HAP-1 (cell line): ENCODE measurements at regions not wholly inside any gene's neighbourhood (a gene's known extent, or its start where the extent isn't known, plus 50 kb on each side); places are given as distances from the start of the nearest gene placed in this dataset.
"Not testable (repeated sequence)": the region's sequence is repeated elsewhere in the genome, so short reads cannot be mapped to it uniquely, and the experiment has no call there.

Experiments used
- DNase-seq, 2 experiments: peaks; one replicate each; pipeline ENCODE4 v3.0.0-alpha.2; 2016 to 2020; ENCODE audit warnings: low spot score in 2 of 2
- H3K27me3 ChIP-seq: fragments of 250-450 bp; sonication (Bioruptor Pico); 2 replicates; pipeline ENCODE4 v1.5.1; 2020; ENCODE audit warnings: low read depth, mild to moderate bottlenecking, moderate library complexity
- H3K36me3 ChIP-seq: fragments of 250-450 bp; sonication (Bioruptor Pico); replicated peaks from 2 replicates; pipeline ENCODE4 v1.5.1; 2020; ENCODE audit warnings: mild to moderate bottlenecking
- H3K4me1 ChIP-seq: fragments of 250-450 bp; sonication (Bioruptor Pico); 2 replicates; pipeline ENCODE4 v1.5.1; 2020; ENCODE audit warnings: mild to moderate bottlenecking
- H3K4me3 ChIP-seq: fragments of 250-450 bp; sonication (Bioruptor Pico); 2 replicates; pipeline ENCODE4 v1.5.1; 2020; ENCODE audit warnings: mild to moderate bottlenecking, moderate library complexity
- H3K9me3 ChIP-seq: fragments of 250-450 bp; sonication (Bioruptor Pico); 2 replicates; pipeline ENCODE4 v1.5.1; 2020; ENCODE audit warnings: mild to moderate bottlenecking, moderate library complexity
- in situ Hi-C: fragments of 300-500 bp; cut with MboI; formaldehyde crosslinking; loops from 3 replicates; pipeline ENCODE4 v1.14.3; 2020; ENCODE audit warnings: low sequenced_read_pairs, inconsistent platforms, mixed read lengths

GRCh38 chr20:54342258-54342920 is 133.0 kb upstream of the DOK5 start:
- no peaks in the 10 kb centered on the region for H3K27me3 ChIP-seq
- H3K9me3 ChIP-seq: no peaks in the 10 kb centered on the region
- no peaks in the 10 kb centered on the region for H3K4me1 ChIP-seq
- in situ Hi-C loops: no loop called here
- no peaks in the 10 kb centered on the region for H3K36me3 ChIP-seq
- no peak overlapping the region for H3K4me3 ChIP-seq
- DNase-seq: no peak

GRCh38 chr20:54343099-54343498 is 132.3 kb upstream of the DOK5 start:
- Histone ChIP-seq H3K9me3 (no peaks in the 10 kb centered on the region), H3K4me3 (no peak overlapping the region), H3K36me3 (no peaks in the 10 kb centered on the region), H3K4me1 (no peaks in the 10 kb centered on the region), H3K27me3 (no peaks in the 10 kb centered on the region)
- in situ Hi-C loops: no loop called here
- no peak for DNase-seq

- no peaks in the 10 kb centered on the region for H3K9me3 ChIP-seq
Measured at GRCh38 chr20:54343634-54344033, 131.8 kb upstream of the DOK5 start.

GRCh38 chr20:54344832-54345231 is 130.6 kb upstream of the DOK5 start:
- DNase-seq: no peak
- in situ Hi-C loops: no loop called here
- Histone ChIP-seq H3K36me3 (no peaks in the 10 kb centered on the region), H3K4me1 (no peaks in the 10 kb centered on the region), H3K9me3 (no peaks in the 10 kb centered on the region), H3K4me3 (no peak overlapping the region), H3K27me3 (no peaks in the 10 kb centered on the region)

More at GRCh38 chr20:54343634-54344033, 131.8 kb upstream of the DOK5 start:
- in situ Hi-C loops: no loop called here
- H3K4me3 ChIP-seq: no peak overlapping the region
- no peaks in the 10 kb centered on the region for H3K36me3 ChIP-seq
- H3K4me1 ChIP-seq: no peaks in the 10 kb centered on the region
- no peak for DNase-seq
- H3K27me3 ChIP-seq: no peaks in the 10 kb centered on the region

- H3K4me3 ChIP-seq: no peak overlapping the region
- no peaks in the 10 kb centered on the region for H3K4me1 ChIP-seq
- H3K27me3 ChIP-seq: no peaks in the 10 kb centered on the region
- no peaks in the 10 kb centered on the region for H3K9me3 ChIP-seq
- H3K36me3 ChIP-seq: no peaks in the 10 kb centered on the region
- no peak for DNase-seq
- in situ Hi-C loops: no loop called here
Measured at GRCh38 chr20:54345301-54345724, 130.1 kb upstream of the DOK5 start.

- no peaks in the 10 kb centered on the region for H3K36me3 ChIP-seq
- H3K4me3 ChIP-seq: no peak overlapping the region
- no peaks in the 10 kb centered on the region for H3K27me3 ChIP-seq
- no peak for DNase-seq
- in situ Hi-C loops: no loop called here
- H3K9me3 ChIP-seq: no peaks in the 10 kb centered on the region
- no peaks in the 10 kb centered on the region for H3K4me1 ChIP-seq
Measured at GRCh38 chr20:54345821-54346220, 129.6 kb upstream of the DOK5 start.

- in situ Hi-C loops: no loop called here
- Histone ChIP-seq H3K4me1 (no peaks in the 10 kb centered on the region), H3K36me3 (no peaks in the 10 kb centered on the region), H3K27me3 (no peaks in the 10 kb centered on the region), H3K9me3 (no peaks in the 10 kb centered on the region), H3K4me3 (no peak overlapping the region)
- no peak for DNase-seq
Measured at GRCh38 chr20:54346276-54346675, 129.1 kb upstream of the DOK5 start.

- Histone ChIP-seq H3K4me1 (no peaks in the 10 kb centered on the region), H3K27me3 (no peaks in the 10 kb centered on the region), H3K9me3 (no peaks in the 10 kb centered on the region), H3K36me3 (no peaks in the 10 kb centered on the region), H3K4me3 (no peak overlapping the region)
- in situ Hi-C loops: no loop called here
- no peak for DNase-seq
Measured at GRCh38 chr20:54347166-54347833, 128.1 kb upstream of the DOK5 start.

GRCh38 chr20:54350415-54350814 is 125.0 kb upstream of the DOK5 start:
- in situ Hi-C loops: no loop called here
- DNase-seq: no peak
- Histone ChIP-seq H3K27me3 (no peaks in the 10 kb centered on the region), H3K4me3 (no peak overlapping the region), H3K9me3 (no peaks in the 10 kb centered on the region), H3K4me1 (no peaks in the 10 kb centered on the region), H3K36me3 (no peaks in the 10 kb centered on the region)

- Histone ChIP-seq H3K36me3 (no peaks in the 10 kb centered on the region), H3K4me3 (no peak overlapping the region), H3K4me1 (no peaks in the 10 kb centered on the region), H3K9me3 (no peaks in the 10 kb centered on the region), H3K27me3 (no peaks in the 10 kb centered on the region)
- in situ Hi-C loops: no loop called here
- no peak for DNase-seq
Measured at GRCh38 chr20:54351371-54352136, 123.8 kb upstream of the DOK5 start.

GRCh38 chr20:54352541-54352940 is 122.9 kb upstream of the DOK5 start:
- H3K4me1 ChIP-seq, H3K27me3 ChIP-seq, H3K9me3 ChIP-seq, H3K36me3 ChIP-seq, DNase-seq, in situ Hi-C loops, H3K4me3 ChIP-seq: not testable (repeated sequence)

GRCh38 chr20:54353292-54353691 is 122.1 kb upstream of the DOK5 start:
- DNase-seq: no peak
- no peaks in the 10 kb centered on the region for H3K27me3 ChIP-seq
- no peaks in the 10 kb centered on the region for H3K4me1 ChIP-seq
- H3K4me3 ChIP-seq: no peak overlapping the region
- in situ Hi-C loops: no loop called here
- no peaks in the 10 kb centered on the region for H3K36me3 ChIP-seq
- no peaks in the 10 kb centered on the region for H3K9me3 ChIP-seq

- Histone ChIP-seq H3K36me3 (no peaks in the 10 kb centered on the region), H3K27me3 (no peaks in the 10 kb centered on the region), H3K4me1 (peaks cover under 1% of the 10 kb centered on the region; the same call in 1 of the 2 replicates), H3K4me3 (no peak overlapping the region), H3K9me3 (no peaks in the 10 kb centered on the region)
- in situ Hi-C loops: no loop called here
- no peak for DNase-seq
Measured at GRCh38 chr20:54355631-54356280, 119.6 kb upstream of the DOK5 start.

- no peak overlapping the region for H3K4me3 ChIP-seq
- no peak for DNase-seq
- in situ Hi-C loops: no loop called here
- H3K36me3 ChIP-seq: no peaks in the 10 kb centered on the region
- peaks cover 4% of the 10 kb centered on the region for H3K4me1 ChIP-seq
- no peaks in the 10 kb centered on the region for H3K27me3 ChIP-seq
- no peaks in the 10 kb centered on the region for H3K9me3 ChIP-seq
Measured at GRCh38 chr20:54356801-54357200, 118.6 kb upstream of the DOK5 start.
